ENCODE measurements at regions not wholly inside any gene's neighbourhood (a gene's known extent, or its start where the extent isn't known, plus 50 kb on each side); places are given as distances from the start of the nearest gene placed in this dataset.

DNA sequence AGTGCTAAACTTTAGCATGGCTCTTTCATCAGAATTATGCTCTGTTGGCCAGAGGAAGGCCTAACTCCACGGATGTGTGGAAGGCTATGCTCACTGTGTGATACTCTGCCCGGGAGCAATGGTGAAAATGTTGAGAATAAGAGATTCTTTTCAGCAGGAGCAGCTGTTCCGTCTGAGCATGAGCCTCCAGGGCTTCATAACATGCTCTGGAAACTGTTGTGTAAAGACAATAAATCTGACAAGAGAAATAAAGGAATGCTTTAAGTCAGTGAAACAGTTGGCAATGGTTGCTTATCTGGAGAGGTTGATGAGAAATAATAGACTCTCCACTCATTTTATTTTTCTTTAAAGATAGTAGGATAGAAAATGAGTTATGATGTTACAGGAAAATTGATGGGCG is 269.8 kb downstream of the DIPK2A start:
- no peak for DNase-seq

DNA sequence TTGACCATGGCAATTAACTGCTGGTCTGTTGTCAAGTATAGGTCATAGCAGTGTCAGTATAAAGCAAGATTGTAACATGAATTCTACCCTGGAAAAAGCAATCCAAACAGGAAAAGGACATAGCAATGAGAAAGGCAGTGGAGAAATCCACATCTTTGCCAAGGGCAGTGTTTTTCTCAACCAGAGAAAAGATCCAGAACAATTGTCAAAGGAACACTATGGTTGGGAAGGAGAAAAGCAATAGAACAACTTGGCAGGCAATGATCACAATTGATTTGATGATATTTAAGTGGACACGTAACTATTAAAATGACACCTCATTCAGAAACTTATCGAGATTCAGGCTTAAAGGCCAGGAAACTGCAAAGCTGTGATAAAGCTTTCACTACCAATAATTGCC is 271.1 kb downstream of the DIPK2A start:
- no peak for DNase-seq

DNA sequence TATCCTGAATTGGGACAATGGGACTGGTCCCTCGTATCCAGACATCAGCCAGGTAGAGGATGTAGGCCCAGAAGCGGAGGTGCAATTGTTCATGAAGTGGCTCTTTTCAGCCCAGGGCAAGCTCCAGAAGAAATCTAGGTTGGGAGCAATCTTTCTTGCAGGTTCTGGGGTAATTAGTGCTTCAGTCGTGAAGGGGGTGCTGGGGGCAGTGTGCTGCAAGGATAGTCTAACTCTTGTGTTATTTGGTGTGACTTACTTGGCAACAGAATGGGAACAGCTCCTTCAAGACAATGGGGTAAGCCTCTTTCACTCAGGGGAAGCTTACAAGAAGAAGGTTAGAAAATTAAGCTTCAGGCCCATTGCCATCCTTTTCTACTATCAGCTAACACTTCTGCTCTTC is 273.0 kb downstream of the DIPK2A start:
- DNase-seq, result no peak

DNA sequence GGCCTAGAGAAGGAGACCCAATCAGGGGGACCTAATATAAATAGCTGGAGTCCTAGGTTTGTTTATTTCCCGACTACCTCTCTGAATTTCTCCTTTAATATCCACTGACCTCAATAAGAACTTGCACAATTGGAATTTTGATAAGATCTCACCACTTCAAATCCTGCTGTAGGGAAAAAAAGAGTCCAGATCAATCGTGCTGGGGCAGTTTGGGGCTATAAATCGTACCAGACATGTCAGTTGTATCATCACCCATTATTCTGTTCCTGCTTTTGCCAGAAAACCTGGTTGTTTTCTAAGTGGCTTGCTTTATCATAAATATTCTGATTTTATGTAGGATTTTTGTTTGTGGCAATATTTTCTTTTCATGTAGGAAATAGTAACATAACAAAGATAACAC is 281.3 kb downstream of the DIPK2A start:
- no peak for DNase-seq

DNA sequence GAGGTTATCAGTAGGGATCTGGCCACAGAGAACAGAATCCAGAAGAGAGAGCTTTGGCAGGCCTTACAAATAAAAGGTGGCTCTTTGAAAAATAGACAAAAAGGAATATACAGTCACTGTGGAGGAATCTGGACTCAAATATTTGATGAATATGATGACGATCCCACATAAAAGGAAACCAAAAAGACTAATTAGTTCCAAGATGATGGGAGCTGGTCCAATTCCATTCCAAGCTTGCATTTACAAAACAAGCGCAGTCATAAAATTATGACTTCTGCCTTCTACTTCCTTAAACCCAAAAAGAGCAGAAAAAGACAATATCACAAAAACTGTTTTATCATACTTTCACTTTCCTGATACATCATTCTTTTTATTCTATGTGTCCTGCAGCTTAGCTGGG is 285.8 kb downstream of the DIPK2A start:
- DNase-seq, result no peak

DNA sequence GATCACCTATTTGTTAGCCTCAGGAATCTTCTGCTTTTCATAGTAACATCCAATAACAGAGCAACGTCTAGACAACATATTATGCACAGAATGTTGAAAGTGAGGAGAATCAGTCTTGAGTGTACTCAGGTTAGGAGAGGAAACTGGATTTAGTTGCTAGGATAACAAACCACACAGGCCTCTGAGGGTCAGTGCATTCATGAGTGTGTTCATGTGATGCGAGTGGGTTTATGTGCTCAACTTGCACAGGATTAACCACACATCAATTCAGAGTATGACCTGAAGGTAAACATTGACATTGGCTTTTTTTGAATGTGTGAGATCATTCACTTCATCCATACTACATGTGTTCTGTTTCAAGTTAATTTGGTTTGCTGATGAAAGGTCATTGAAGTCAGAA is 287.6 kb downstream of the DIPK2A start:
- DNase-seq, result no peak

DNA sequence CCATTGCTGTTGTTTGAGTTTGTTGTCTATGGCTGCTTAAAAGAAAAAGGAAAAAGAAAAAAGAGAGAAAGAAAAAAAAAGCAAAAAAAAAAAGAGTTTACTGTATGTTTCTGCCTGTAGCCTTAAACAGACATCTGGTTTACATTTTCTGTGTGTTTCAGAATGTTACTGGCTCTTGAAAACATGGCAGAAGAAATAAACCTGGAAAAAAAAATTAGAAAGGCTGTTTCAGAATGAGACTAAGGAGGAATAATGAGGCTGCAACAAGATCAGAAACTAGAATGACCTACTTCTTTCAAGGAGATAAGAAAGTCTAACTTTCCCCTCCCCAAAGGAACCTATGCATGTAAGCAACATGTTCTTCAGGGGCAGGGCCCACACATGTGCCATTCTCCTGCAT is 292.1 kb downstream of the DIPK2A start:
- no peak for DNase-seq

DNA sequence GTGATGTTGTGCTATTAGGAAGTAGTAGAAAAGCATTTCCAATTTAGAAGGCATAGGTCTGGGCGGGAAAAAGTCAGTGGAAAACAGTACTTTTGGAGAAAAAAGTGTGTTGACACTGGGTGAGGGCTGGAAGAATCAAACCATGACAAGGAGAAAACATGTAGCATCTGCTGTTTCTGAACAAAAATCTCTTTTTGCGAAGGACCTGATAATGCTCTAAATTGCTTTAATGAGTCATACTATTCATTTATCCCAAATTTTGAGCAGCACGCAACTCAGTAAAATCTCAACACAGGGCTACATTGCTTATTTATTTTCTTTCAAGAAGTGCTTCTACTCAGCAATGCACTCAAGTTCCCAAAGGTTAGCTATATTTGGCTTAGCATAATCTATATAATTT is 292.7 kb downstream of the DIPK2A start:
- DNase-seq, result no peak

DNA sequence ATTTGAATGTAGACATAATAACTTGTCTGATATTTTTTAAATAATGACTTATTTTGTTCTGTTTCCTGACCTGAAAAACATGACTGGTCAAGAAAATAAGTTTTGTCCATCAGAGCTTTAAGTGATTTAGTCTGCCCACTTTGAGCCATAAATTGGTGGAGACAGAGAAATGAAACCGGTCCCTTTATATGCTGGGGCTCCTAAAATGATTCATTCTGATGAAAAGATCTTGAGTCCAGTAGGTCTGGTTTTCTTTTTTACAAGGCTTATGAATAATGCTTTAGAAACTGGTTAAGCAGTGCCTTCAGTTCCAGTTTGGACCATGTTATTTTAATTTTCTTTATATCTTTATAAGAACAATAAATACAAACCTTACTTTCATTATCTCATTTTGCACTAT is 293.2 kb downstream of the DIPK2A start:
- DNase-seq, result no peak

DNA sequence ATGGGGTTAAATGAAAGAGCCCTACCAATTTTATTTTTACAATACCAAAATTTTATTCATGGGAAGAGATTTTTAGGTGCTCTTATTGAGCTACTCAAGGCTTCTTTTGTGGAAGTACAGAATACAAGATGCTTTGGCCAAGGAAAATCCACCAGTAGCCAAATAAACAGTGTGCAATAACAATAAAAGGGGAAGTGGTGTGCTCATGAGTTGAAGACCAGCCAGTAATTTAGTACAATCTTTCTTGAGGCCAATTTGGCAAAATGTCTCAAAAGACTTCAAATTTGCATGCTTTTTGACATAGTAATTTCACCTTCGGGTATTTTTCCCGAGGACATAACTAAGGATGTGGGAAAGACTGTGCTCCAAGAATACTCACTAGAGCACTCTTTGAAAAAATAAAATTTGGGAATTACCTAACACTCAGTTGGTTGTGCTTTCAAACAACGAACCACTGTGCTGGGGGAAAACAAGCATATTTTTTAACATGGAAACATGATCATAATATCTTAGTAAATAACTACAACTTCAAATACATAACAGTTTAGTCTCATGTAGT is 294.0 kb downstream of the DIPK2A start:
- no peak for DNase-seq

DNA sequence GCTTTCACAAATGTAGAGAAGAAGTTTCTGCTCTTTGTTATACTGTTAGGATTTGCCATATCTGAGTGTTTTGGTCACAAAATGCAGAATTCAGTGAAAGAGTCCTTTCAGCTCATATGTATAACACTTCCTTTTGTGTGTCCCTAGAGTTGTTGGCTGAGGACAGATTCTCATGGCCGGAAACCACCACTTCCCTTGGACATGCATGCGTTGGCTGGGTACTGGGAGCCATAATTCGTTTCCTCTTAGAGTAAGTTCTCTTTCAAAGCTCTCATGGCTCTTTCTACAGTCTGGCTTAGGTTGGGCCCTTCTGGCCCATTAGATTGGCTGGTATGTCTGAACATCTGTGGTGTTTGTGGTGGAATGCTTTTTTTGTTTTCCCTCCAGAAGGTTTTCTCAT is 298.5 kb downstream of the DIPK2A start:
- DNase-seq, result no peak

DNA sequence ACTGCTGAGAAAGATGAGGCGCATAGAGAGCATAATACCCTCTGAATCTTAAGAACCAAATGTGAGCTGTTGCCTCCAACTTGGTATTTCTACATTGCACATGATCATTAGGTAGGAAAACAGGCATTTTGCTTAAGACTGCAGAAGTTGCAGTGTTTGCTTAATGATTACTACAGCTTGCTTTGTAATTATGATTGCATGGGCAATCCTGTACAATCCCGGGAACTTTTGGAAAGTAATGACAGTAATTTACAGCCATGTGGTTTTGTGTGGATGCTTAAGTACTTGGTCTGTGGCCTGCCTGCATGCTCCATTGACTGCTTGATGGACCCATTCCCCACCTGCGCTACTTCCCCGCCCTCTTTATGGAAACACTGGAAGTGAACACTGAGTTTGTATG is 301.1 kb downstream of the DIPK2A start:
- no peak for DNase-seq

DNA sequence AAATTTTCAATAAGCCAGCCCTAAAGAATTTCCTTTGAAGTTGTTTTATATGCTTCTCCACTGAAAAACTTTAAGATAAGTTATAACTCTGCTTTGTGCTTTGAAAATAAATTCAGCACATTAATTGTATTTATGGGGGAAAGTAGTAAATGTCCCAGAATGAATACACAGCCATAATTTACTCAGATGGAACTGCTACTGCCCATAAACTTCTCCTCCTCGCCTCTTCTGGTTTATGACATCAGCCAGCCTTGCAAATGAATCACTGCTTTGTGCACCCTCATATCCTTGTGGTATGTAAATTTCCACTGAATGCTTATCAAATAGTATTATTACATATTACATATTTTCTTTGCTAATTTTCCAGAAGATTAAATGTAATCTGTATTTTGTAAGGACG is 302.0 kb downstream of the DIPK2A start:
- DNase-seq, result no peak

DNA sequence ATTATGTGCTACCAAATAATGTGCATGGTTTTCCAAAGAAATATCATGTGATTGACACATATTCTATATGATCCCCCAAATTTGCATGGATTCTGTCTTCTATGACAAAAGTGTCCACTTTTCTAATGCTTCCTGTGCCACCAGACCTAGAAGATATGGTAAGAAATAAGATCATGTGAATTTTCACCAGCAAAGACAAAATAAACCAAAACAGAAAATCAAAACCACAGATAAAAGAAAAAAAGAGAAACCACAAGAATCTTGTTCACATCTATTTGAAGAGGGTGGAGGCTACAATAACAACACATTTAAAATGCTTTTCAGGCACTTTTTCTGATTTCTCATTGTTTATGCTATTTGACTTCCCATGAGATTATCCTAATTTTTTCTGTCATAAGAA is 303.4 kb downstream of the DIPK2A start:
- DNase-seq, result no peak

DNA sequence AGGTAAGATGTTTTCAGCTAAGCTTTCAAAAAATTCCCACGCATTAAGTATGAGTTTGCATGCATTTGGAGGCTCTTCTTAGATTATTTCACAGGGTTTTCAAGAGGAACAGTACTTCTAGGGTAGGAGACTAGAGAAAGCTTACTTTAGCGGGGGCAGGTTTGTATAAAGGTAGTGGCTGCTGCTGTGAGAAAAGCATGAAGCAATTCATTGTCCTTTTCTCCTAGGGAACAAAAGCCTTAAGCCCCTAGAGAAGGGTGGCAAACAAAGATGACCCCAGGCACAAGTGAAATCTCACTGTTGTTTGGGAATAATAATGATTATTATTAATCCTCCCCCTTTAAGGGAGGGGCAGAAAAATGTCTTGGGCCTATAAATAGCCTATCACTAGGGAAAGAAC is 310.7 kb downstream of the DIPK2A start:
- no peak for DNase-seq

DNA sequence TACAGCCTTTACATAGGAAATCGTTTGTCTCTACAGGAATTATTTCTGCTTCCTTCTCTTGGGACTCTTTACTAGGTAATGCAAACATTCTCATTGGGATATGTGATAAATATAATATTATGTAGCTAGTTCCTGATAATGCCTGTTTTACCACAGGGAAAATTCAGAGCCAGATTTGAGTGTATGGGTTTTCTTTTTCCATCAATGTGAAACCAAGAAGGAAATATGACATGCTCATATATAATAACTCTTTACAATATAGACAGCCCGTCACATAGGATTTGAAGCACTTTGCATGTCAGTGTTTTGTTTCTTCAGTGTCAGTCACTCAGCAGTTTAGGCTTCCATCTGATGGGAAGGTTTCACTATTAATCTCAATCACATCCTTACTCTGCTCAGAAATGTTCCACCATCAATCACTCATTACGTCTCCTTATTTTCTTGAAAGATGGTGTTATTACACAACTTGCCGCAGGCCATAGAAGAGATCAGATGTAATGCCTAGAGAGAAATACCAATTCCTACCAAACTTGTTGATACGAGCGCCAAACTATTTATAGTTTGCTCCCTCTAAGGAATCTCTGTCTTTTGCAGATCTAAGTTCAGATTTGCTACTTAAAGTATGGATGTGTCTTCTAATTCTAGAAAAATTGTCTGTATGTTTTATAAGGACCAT is 314.8 kb downstream of the DIPK2A start:
- DNase-seq, result no peak

DNA sequence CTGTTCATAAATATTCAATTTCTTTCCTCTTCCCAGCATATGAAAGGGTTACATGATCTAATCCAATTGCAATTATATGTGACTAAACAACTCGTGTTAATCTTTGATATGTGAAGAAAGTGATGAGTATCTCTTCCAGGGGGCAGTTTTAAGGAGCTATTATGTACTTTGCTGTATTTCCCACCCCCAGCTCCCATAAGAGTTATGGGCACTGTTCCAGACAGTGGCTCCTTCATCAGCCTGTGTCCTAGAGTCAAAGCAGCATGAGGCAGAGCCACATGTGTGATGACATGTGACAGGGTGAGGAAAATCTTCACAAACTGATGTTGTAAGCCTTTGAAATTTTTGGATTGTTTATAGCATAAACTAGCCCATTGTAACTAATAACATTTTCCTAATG is 315.4 kb downstream of the DIPK2A start:
- DNase-seq, result no peak

DNA sequence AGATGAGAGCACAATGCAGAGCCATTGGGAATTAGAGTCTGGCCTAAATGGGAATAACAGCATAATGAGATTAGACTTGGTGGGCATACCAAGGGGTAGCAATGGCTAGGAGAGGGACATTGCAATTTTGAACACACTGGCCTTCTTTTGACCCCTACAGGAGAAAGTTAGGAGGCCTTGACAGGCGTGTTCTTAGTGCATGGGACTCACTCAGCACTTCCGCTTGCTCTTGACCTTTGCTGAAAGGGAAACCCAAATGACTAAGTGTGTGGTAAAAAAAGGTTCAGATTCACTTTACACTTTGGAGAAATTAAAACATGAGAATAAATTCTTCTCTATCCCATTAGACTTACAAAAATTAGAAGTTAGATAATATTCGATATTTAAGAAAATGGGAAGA is 317.4 kb downstream of the DIPK2A start:
- no peak for DNase-seq

DNA sequence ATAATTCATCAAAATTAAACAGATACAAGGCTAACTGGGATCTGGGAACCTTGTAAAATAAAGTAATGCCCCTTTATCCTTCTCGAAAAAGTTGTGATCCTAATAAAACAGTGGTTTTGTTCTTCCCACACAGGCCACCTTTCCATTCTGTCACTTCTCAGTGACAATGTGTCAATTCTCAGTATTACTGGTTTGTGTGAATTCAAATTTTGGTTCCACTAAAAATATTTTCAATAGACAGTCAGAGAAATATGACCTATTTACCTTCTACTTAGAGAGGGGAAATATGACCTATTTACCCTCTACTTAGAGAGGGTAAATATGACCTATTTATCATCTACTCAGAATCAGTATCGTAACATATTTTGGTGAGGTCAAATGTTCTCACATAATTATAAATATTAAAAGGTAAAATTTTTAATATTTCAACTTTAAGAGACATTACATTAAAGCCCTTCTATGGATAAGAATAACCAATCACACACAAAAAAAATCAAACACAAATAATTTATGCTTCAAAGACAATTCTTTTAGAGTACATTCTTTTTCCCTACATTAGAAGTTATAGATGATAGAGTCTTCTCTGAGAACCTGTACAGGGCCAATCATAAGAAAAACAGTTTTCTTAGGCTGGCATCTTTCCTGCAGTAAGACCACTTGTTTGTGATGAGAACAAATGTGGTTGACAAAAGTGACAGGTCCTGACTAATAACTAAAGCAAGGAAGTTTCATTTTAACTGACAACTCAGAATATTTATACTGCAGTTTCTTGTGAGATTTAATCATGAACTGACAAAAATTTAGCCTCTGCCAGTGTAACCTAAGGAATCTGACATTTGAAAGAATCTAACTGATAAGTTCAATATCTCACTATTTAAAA is 323.3 kb downstream of the DIPK2A start:
- DNase-seq, result no peak

DNA sequence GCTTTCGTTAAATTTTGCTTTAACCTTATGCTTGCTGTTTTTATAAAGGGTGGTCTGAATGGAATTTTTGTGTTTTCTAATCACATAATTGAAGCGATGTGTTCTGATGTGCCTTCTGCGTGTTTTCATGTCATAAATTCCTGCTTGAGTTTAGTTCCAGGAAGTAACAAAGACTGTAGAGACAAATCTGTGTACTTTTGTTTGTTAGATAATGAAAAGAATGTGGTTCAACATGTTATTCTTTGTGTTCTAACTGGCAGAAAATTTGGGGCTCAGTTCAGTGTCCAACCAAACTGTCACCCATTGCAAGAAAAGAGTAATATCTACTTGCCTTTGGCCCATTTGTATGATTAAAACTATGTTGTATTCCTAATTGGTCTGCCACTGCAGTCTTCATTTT is 324.0 kb downstream of the DIPK2A start:
- no peak for DNase-seq

DNA sequence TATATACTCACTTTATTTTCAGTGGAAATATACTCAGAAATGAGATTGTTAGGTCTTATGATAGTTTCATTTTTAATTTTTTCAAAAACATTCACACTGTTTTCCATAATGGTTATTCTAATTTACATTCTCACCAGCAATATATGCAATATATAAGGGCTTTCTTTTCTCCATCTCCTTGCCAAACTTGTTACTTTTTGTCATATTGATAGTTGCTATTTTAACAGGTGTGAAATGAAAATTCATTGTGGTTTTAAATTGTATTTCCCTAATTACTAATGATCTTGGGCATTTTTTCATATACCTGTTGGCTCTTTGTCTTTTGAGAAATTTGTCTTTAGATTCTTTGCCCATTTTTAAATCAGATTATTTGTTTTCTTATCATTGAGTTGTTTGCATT is 325.2 kb downstream of the DIPK2A start:
- DNase-seq, result no peak

DNA sequence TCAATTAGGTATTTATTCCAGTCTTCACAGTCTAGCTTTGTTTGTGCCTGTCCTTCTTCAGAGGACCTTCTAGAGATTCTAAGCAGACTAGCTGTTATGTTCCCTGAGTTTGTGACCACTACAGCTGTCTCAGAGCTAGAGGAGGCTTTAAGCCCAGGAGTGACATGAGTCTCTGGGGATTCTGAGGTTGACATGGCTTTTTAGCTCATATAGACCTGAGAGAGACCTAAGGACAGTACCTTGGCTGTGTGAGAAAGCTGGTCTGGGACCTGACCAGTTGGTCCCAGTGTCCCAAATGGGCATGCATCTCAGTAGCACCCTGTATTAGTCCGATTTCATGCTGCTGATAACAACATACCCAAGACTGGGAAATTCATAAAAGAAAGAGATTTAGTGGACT is 330.2 kb downstream of the DIPK2A start:
- DNase-seq, result no peak

DNA sequence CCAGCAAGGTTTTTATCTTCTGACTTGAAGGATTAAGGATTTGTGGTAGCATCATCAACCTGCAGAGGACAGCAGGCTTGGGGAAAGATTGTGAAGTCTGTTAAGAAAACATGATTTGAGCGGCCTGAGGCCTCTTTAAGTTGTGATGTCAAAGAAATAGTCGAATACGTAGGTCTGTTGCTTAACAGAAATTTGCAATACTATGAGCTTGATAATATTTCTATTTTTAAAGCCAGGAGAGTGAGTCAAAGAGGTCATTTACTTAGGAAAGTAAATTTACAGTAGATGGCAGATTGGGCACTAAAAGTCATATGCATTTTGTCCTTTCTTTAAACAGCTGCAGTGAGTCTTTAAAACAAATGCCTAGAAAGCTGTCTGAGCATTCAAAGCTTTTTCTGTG is 336.3 kb downstream of the DIPK2A start:
- DNase-seq, result no peak

DNA sequence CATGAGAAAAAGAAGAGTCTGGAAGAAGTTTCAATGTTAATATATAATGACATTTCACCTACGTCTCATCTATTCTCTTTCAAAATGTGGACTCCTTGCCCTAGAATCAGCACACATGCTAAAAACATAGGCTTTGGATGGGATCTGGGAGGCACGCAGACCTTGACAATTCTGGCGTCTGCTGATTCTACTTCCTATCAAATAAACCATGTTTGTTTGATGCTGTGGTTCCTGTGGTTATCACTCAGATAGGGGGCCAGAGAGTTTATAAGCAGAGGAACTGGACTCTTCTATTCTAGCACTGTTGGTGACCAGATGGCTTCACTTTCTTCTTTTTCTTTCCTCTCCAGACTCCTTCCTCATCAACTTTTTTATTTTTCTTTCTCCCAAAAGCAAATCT is 336.8 kb downstream of the DIPK2A start:
- no peak for DNase-seq

DNA sequence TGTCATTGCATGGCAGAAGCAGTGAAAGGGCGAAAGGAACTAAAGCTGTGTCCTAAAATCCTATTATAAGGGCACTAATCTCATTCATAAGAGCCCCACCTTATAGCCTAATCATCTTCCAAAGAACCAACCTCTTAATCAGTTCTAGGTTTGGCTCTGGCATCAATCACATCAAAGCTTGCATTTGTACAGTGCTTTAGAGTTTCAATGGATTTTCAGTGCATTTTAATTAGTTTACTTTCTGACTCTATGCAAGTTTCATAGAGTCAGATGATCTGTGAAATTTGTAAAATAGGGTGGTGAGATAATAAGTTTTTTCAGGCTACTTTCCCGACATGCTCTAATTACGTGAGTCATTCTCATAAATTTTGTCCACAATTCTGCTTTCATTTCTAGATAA is 341.1 kb downstream of the DIPK2A start:
- DNase-seq, result no peak

Data from GF-D8 (cell line).